Transverse colon (tissue), 4 donors: ENCODE measurements at regions not wholly inside any gene's neighbourhood (a gene's known extent, or its start where the extent isn't known, plus 50 kb on each side); places are given as distances from the start of the nearest gene placed in this dataset.

Experiments used
- DNase-seq: peaks from one replicate; pipeline ENCODE4 v3.0.0-alpha.2; 2019
- H3K27ac ChIP-seq, 4 donors: fragments of 200-600 bp; sonication (generic); 2 replicates each; pipeline ENCODE4 v1.5.1; 2016 to 2018; ENCODE audit warnings: inconsistent platforms in 4 of 4
- H3K27me3 ChIP-seq: fragments of 200-600 bp; sonication (generic); 2 replicates; pipeline ENCODE4 v1.5.1; 2017; ENCODE audit warnings: inconsistent platforms
- H3K36me3 ChIP-seq, 4 donors: fragments of 200-600 bp; sonication (generic); 2 replicates each; pipeline ENCODE4 v1.5.1; 2017 to 2019; ENCODE audit warnings: inconsistent platforms in 4 of 4
- H3K4me1 ChIP-seq, 4 donors: fragments of 200-600 bp; sonication (generic); 2 replicates each; pipeline ENCODE4 v1.5.1; 2017 to 2020; ENCODE audit warnings: inconsistent platforms in 4 of 4
- H3K4me3 ChIP-seq, 4 donors: fragments of 200-600 bp; sonication (generic); 1 replicate in 1 of 4; 2 replicates in 3 of 4; pipeline versions ENCODE4 v1.5.1 to v1.6.1; 2017 to 2019; ENCODE audit warnings: inconsistent platforms in 4 of 4
- H3K9me3 ChIP-seq, 2 donors: fragments of 200-600 bp; sonication (generic); 2 replicates each; pipeline ENCODE4 v1.5.1; 2017 to 2019; ENCODE audit warnings: inconsistent platforms in 2 of 2
- CTCF ChIP-seq, 5 experiments: fragments of 200-600 bp in 3 of 5; fragments of 450-650 bp in 2 of 5; sonication (generic) in 3 of 5; IDR thresholded peaks; 1 replicate in 2 of 5; 2 replicates in 3 of 5; pipeline ENCODE4 v1.5.1; 2016 to 2017; ENCODE audit warnings: antibody characterized with exemption in 5 of 5, inconsistent platforms in 3 of 5, mild to moderate bottlenecking in 2 of 5, moderate library complexity in 1 of 5
- EP300 ChIP-seq: sonication (generic); formaldehyde crosslinking; IDR thresholded peaks from one replicate; pipeline ENCODE4 v1.6.1; 2017; ENCODE audit warnings: antibody characterized with exemption, low read depth
- POLR2A ChIP-seq: fragments of 450-650 bp; IDR thresholded peaks from one replicate; pipeline ENCODE4 v1.6.1; 2016; ENCODE audit warnings: antibody characterized with exemption, mild to moderate bottlenecking, moderate library complexity
- POLR2AphosphoS5 ChIP-seq, 3 donors: sonication (generic); formaldehyde crosslinking; IDR thresholded peaks; one replicate each; pipeline ENCODE4 v1.6.1; 2016; ENCODE audit warnings: antibody characterized with exemption in 3 of 3
- WGBS, 2 donors: methylation state at CpG; one replicate each; pipeline ENCODE4 v1.1.5; 2018; ENCODE audit warnings: low coverage in 1 of 2; 5-methylcytosine and 5-hydroxymethylcytosine counted together
- in situ Hi-C, 4 donors: fragments of 200-750 bp; cut with MboI; loops; one replicate each; pipeline versions ENCODE4 v1.15.0 to v1.15.1; 2017; ENCODE audit warnings: low sequenced_read_pairs in 3 of 4, low pct_ligation_motif_present in 1 of 4, low pct_unique_long_range_greater_than_20kb in 1 of 4
- intact Hi-C: fragments of 100-400 bp; cut with DNase I; formaldehyde crosslinking; loops from one replicate; pipeline ENCODE4 v1.15.1; 2023; ENCODE audit warnings: low total_unique reads

GRCh38 chr2:17181051-17181752 is 337.0 kb downstream of the RAD51AP2 start:
- no peaks in the 10 kb centered on the region for H3K9me3 ChIP-seq
- no peaks in the 10 kb centered on the region for H3K4me1 ChIP-seq
- TF ChIP-seq POLR2A = no peak
- TF ChIP-seq CTCF (IDR thresholded peaks at IDR 0.05) = no peak
- no peak for TF ChIP-seq EP300
- TF ChIP-seq POLR2AphosphoS5 (IDR thresholded peaks at IDR 0.05) = no peak
- no peak overlapping the region for H3K4me3 ChIP-seq
- H3K36me3 ChIP-seq = no peaks in the 10 kb centered on the region
- intact Hi-C loops = no loop called here
- H3K27me3 ChIP-seq = no peaks in the 10 kb centered on the region
- WGBS, 2 donors = 84 to 90% methylated on average over 3 to 4 of the region's 4 CpGs
- DNase-seq = no peak
- in situ Hi-C loops = no loop called here
- H3K27ac ChIP-seq = no peak overlapping the region

GRCh38 chr2:17179145-17179808 is 339.0 kb downstream of the RAD51AP2 start:
- Histone ChIP-seq H3K4me1 (no peaks in the 10 kb centered on the region), H3K4me3 (no peak overlapping the region), H3K36me3 (no peaks in the 10 kb centered on the region), H3K27me3 (no peaks in the 10 kb centered on the region), H3K27ac (no peak overlapping the region), H3K9me3 (no peaks in the 10 kb centered on the region)
- 57 to 65% methylated on average over 1 of the region's 1 CpG for WGBS, 2 donors
- DNase-seq = no peak
- TF ChIP-seq CTCF (IDR thresholded peaks at IDR 0.05) (no peak), POLR2A (no peak), POLR2AphosphoS5 (IDR thresholded peaks at IDR 0.05) (no peak), EP300 (no peak)
- intact Hi-C loops = no loop called here
- in situ Hi-C loops = no loop called here

DNA sequence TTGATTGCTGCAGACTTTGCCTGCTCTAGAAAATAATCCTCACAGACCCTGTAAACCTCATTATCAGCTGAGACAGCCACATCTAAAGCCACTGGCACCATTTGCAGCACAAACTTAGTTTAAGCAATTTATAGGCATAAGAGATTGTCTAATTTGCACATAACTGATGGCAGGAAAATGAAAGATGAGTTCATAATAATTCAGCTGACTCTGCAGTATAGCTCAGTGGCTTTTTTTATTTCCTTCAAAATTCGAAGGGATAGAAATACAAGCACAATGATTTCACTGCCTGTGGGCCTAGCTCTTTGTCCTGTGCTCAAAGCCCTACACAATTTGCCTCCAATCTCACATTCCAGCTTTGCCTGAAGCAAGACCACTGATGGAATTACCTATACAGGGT is 341.2 kb downstream of the RAD51AP2 start:
- Histone ChIP-seq H3K27ac (no peak overlapping the region), H3K36me3 (no peaks in the 10 kb centered on the region), H3K27me3 (no peaks in the 10 kb centered on the region), H3K9me3 (no peaks in the 10 kb centered on the region), H3K4me3 (no peak overlapping the region), H3K4me1 (no peaks in the 10 kb centered on the region)
- in situ Hi-C loops (no loop called here), intact Hi-C loops (no loop called here)
- TF ChIP-seq CTCF (IDR thresholded peaks at IDR 0.05) (no peak), EP300 (no peak), POLR2AphosphoS5 (IDR thresholded peaks at IDR 0.05) (no peak), POLR2A (no peak)
- DNase-seq = no peak
- 25% methylated on average over 1 of the region's 1 CpG; no CpG with 5 or more reads in 1 of the 2 donors for WGBS, 2 donors

GRCh38 chr2:17171446-17172049 is 346.7 kb downstream of the RAD51AP2 start:
- WGBS, 2 donors = 38 to 58% methylated on average over 6 to 7 of the region's 7 CpGs

More at GRCh38 chr2:17171446-17172049, 346.7 kb downstream of the RAD51AP2 start:
- no peak overlapping the region for H3K27ac ChIP-seq
- DNase-seq = no peak
- no peaks in the 10 kb centered on the region for H3K36me3 ChIP-seq
- intact Hi-C loops = no loop called here
- TF ChIP-seq CTCF (IDR thresholded peaks at IDR 0.05) (peak in 4 of 5 experiments; percentile 18 to 35 (median 21)), POLR2A (no peak), EP300 (no peak), POLR2AphosphoS5 (IDR thresholded peaks at IDR 0.05) (no peak)
- H3K4me3 ChIP-seq = no peak overlapping the region
- in situ Hi-C loops = no loop called here
- H3K9me3 ChIP-seq = no peaks in the 10 kb centered on the region
- no peaks in the 10 kb centered on the region for H3K4me1 ChIP-seq
- no peaks in the 10 kb centered on the region for H3K27me3 ChIP-seq
